Upper lobe of left lung (tissue), 4 donors: ENCODE measurements at regions not wholly inside any gene's neighbourhood (a gene's known extent, or its start where the extent isn't known, plus 50 kb on each side); places are given as distances from the start of the nearest gene placed in this dataset.

ENCODE experiments used
- POLR2A ChIP-seq, 4 donors: fragments of 450-650 bp; IDR thresholded peaks; one replicate each; pipeline ENCODE4 v1.5.1; 2016 to 2017; ENCODE audit warnings: antibody characterized with exemption in 4 of 4, mild to moderate bottlenecking in 2 of 4
- POLR2AphosphoS5 ChIP-seq, 2 donors: sonication (generic); formaldehyde crosslinking; IDR thresholded peaks; one replicate each; pipeline ENCODE4 v1.5.1; 2017; ENCODE audit warnings: antibody characterized with exemption in 2 of 2
- TF ChIP-seq, protein P1 (sequence below), 6 experiments: fragments of 450-650 bp in 4 of 6; fragments of 200-600 bp in 2 of 6; sonication (generic) in 2 of 6; IDR thresholded peaks; one replicate each; pipeline ENCODE4 v1.5.1; 2016 to 2019; ENCODE audit warnings: antibody characterized with exemption in 6 of 6

DNA sequence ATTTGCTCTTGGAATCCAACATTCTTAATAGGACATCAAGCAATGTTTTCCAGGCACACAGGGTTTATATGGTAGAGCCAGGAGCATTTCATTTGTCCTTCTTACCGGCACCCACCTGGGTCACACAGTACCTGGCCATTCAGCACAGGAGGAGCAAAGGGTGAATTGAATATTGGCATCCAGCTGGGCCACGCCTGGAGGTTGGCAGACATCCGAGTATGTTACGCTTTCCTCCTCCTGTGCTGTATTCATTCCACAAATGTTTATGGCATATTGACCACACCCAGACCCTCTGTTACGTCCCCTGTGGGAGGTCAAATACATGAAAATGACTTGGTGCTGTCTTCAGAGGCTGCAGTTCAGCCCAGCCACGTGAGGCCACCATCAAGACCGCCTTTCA lies 206.2 kb downstream of the RTP5 start:
- no peak for TF ChIP-seq POLR2A (IDR thresholded peaks at IDR 0.05)
- TF ChIP-seq, protein P1, sequence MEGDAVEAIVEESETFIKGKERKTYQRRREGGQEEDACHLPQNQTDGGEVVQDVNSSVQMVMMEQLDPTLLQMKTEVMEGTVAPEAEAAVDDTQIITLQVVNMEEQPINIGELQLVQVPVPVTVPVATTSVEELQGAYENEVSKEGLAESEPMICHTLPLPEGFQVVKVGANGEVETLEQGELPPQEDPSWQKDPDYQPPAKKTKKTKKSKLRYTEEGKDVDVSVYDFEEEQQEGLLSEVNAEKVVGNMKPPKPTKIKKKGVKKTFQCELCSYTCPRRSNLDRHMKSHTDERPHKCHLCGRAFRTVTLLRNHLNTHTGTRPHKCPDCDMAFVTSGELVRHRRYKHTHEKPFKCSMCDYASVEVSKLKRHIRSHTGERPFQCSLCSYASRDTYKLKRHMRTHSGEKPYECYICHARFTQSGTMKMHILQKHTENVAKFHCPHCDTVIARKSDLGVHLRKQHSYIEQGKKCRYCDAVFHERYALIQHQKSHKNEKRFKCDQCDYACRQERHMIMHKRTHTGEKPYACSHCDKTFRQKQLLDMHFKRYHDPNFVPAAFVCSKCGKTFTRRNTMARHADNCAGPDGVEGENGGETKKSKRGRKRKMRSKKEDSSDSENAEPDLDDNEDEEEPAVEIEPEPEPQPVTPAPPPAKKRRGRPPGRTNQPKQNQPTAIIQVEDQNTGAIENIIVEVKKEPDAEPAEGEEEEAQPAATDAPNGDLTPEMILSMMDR (IDR thresholded peaks at IDR 0.05), result no peak
- no peak for TF ChIP-seq POLR2AphosphoS5 (IDR thresholded peaks at IDR 0.05)
